Suprapubic skin (tissue), 3 donors: ENCODE measurements at regions not wholly inside any gene's neighbourhood (a gene's known extent, or its start where the extent isn't known, plus 50 kb on each side); places are given as distances from the start of the nearest gene placed in this dataset.

Experiments used
- EP300 ChIP-seq: sonication (generic); formaldehyde crosslinking; IDR thresholded peaks from one replicate; pipeline ENCODE4 v1.6.1; 2017; ENCODE audit warnings: antibody characterized with exemption
- POLR2A ChIP-seq, 2 donors: fragments of 450-650 bp; IDR thresholded peaks; one replicate each; pipeline ENCODE4 v1.6.1; 2017; ENCODE audit warnings: antibody characterized with exemption in 2 of 2, mild to moderate bottlenecking in 2 of 2, moderate library complexity in 2 of 2
- TF ChIP-seq, protein P1 (sequence below), 2 donors: fragments of 200-600 bp in 1 of 2; fragments of 450-650 bp in 1 of 2; sonication (generic) in 1 of 2; IDR thresholded peaks; one replicate each; pipeline ENCODE4 v1.5.1; 2016 to 2019; ENCODE audit warnings: antibody characterized with exemption in 2 of 2, mild to moderate bottlenecking in 1 of 2, moderate library complexity in 1 of 2

- TF ChIP-seq, protein P1, sequence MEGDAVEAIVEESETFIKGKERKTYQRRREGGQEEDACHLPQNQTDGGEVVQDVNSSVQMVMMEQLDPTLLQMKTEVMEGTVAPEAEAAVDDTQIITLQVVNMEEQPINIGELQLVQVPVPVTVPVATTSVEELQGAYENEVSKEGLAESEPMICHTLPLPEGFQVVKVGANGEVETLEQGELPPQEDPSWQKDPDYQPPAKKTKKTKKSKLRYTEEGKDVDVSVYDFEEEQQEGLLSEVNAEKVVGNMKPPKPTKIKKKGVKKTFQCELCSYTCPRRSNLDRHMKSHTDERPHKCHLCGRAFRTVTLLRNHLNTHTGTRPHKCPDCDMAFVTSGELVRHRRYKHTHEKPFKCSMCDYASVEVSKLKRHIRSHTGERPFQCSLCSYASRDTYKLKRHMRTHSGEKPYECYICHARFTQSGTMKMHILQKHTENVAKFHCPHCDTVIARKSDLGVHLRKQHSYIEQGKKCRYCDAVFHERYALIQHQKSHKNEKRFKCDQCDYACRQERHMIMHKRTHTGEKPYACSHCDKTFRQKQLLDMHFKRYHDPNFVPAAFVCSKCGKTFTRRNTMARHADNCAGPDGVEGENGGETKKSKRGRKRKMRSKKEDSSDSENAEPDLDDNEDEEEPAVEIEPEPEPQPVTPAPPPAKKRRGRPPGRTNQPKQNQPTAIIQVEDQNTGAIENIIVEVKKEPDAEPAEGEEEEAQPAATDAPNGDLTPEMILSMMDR (IDR thresholded peaks at IDR 0.05) = no peak
- TF ChIP-seq POLR2A (IDR thresholded peaks at IDR 0.05) = no peak
- no peak for TF ChIP-seq EP300
These were observed 210.1 kb upstream of the IRS2 start for GRCh38 chr13:109996404-109996960.
